GM21619 (cell line): ENCODE measurements at regions not wholly inside any gene's neighbourhood (a gene's known extent, or its start where the extent isn't known, plus 50 kb on each side); places are given as distances from the start of the nearest gene placed in this dataset.

ENCODE experiments used
- ATAC-seq: cut with Tn5 transposase; IDR thresholded peaks from one replicate; pipeline ENCODE4 v1.9.1; 2021; ENCODE audit not compliant: unreplicated experiment

- no peak for ATAC-seq
Observed at GRCh38 chr12:83865431-83865830, 1047.2 kb downstream of the SLC6A15 start.

DNA sequence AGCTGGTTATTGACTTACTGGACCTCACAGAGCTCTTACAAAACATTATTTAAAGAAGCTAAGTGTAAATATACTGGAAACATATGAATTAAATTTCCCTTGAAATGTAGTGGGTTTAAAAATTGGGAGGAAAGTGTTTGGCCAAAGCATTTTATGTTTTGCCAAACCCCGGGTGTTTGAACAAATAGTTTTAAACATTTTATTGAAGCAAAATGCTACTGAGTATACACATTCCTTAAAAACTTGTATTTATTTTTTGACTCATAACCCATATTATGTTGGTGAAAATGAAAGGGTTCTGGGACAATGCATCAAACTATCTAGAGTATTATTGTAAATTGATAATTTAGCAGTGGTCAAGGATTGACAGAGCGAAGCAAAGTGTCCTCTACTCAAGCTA, 1048.5 kb downstream of the SLC6A15 start:
- ATAC-seq, result no peak

- ATAC-seq, result no peak
Observed at GRCh38 chr12:83859021-83859420, 1053.6 kb downstream of the SLC6A15 start.

- no peak for ATAC-seq
Observed at GRCh38 chr12:83856803-83857202, 1055.8 kb downstream of the SLC6A15 start.

GRCh38 chr12:83850531-83850930, 1062.1 kb downstream of the SLC6A15 start:
- no peak for ATAC-seq

DNA sequence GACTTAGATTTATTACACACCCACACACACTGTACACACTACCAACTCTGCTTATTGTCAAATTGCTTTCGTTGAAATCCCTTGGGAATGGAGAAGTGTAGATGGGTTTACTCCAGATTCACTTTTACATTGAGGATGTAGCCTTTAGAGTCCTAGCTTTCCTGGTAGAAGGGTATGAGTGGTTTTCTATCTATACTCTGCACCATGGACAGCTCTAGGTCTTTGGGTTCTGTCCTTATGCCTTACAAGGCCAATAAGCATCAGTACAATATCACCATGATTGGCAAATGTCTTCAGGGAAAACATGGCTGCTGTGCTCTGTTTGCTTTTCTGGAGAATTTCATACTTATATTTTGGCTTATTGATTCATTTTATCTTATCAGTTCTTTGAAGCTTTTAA, 1063.9 kb downstream of the SLC6A15 start:
- ATAC-seq, result no peak

DNA sequence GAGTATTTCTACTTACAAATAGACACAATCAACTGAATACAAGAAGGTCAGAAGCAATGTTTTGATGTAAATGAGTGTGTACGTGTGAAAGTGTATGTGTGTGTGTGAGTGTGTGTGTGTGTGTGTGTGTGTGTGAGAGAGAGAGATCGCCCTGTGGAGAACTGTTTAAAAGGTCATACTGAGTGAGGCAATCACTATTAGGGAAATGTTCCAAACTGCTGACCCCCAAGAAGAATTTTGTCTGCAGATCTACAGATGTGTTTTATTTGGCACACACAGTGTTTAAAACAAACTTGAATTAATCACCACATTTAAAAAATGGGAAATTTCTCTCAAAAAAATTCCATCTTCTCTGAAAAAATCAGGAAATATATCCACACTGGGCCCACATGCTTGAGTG, 1069.1 kb downstream of the SLC6A15 start:
- no peak for ATAC-seq

DNA sequence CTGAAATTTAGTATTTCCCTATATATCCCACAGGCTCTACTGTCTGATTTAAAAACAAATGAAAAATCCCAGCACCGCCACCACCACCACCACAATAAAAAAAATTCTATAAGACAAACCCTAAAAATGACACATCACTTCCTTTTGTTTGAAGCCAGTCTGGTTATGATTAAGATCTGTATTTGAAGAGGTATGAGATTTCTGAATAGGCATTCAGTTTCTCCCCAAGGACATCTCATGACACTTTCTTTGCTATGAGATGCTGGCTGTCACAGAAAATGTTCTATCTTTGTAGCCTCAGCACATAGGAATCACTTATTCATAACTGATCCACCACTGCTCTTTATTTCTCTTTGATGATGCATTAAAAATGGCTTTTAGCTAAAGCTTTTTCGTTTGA, 1071.0 kb downstream of the SLC6A15 start:
- ATAC-seq, result no peak

DNA sequence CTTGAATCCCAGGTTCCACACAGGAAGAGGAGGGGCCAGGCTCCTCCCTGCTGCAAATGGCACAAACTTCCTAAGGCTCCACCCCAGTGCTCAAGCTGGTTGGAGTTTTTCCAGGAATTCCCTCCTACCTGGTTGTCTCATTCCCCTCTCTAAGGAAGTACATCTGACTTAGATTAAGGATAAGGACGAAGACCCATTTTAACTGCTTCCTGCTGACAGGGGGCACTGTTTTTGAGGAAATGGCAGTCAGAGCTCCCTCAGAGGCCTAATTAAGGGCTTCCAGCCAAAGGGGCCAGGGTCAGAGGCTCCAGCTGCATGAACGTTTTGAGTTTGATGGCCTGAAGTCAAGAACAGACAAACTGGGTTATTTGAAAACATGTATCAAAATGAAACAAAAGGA, 1084.7 kb downstream of the SLC6A15 start:
- ATAC-seq, result no peak

DNA sequence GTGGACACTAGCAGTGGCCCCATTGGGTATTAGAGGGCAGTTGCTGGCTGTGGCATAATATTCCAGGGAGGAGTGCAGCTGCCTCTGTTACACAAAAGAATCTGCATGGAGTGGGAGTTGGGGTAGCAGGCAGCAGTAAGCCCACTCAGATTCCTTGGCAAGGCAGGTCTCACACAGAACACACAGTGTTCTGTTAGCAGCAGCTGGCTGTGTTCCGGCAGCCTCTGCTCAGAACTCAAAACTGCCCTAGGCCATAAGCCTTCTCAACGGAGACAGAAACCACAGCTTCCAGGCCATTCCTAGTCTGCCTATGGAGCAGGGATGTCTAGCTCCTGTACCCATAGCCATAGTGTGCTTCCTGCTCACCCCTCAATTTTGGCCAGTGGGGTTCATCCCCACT, 1085.4 kb downstream of the SLC6A15 start:
- no peak for ATAC-seq

DNA sequence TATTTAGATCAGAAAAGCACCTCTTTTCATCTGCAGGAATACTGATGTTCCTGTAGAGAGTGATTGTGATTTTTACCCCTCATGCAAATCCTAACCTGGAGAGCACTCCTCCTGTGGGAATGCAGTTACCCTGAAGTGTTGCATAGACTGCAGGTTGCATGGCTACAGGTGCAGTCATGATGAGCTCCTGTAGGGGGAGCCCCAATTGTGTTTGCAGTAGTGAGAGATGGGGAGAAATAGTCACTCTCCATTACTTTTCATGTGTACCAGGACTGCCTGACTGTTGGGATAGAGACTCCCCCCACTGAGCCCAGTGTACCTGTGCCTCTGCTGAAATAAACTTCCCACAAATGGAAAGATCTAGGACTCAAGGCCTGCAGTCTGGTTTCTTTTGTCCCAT, 1086.5 kb downstream of the SLC6A15 start:
- peak; percentile 75 for ATAC-seq

DNA sequence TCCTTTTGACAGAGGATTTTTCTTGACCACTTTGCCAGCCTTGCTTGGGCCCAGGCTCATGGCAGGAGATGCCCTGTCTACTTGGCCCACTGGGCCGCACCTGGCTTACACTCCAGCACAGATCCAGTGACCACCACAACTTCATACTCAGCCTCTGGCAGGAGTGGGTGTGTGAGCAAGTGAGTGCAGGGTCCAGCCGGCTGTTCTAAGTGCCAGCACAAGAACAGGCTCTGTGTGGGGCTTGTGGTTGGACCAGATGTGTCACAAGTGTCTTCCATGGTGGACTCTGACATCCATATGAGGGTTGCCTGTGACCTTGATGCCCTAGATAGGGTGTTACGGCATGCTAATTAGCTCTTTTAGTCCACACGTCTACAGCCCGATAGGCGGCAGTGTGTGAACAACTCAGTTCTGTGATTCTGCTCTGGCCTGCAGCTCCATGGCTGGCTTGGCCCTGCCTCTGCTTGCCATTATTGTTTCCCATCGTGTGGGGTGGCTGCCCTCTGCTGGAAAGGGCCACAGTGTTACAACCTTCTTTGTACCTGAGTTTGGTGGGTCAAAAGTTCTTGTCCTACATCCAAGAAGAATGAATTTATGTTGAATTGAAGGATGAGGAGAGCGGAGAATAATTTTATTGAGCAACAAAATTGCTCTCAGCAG, 1089.1 kb downstream of the SLC6A15 start:
- no peak for ATAC-seq

- ATAC-seq, result no peak
Observed at GRCh38 chr12:83821967-83822366, 1090.6 kb downstream of the SLC6A15 start.

DNA sequence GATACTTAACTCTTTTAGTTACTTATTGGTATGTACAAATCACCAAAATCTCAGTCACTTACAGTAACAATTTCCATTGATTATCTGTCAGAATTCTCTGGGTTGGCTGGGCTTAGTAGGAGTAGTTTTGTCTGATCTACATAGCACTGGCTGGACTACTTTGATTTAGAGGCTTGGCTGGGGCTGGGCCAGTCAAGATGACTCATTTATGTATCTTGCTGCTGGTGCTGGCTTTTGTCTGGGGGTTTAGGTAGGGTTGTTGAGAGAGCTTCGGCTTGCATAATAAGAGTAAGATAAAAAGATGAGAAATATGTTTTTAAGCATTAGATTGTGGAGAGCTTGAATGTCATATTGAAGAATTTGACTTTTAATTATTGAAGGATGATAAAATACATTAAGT, 1093.7 kb downstream of the SLC6A15 start:
- ATAC-seq, result no peak

- no peak for ATAC-seq
Observed at GRCh38 chr12:83817730-83818129, 1094.9 kb downstream of the SLC6A15 start.

GRCh38 chr12:83808591-83808990, 1104.0 kb downstream of the SLC6A15 start:
- ATAC-seq, result no peak

- no peak for ATAC-seq
Observed at GRCh38 chr12:83807871-83808270, 1104.7 kb downstream of the SLC6A15 start.

GRCh38 chr12:83805873-83806272, 1106.7 kb downstream of the SLC6A15 start:
- ATAC-seq, result no peak

- ATAC-seq, result no peak
Observed at GRCh38 chr12:83805156-83805772, 1107.3 kb downstream of the SLC6A15 start.

GRCh38 chr12:83801972-83802371, 1110.6 kb downstream of the SLC6A15 start:
- ATAC-seq, result no peak

- no peak for ATAC-seq
Observed at GRCh38 chr12:83800022-83800421, 1112.6 kb downstream of the SLC6A15 start.

- ATAC-seq, result no peak
Observed at GRCh38 chr12:83796531-83796930, 1109.8 kb downstream of the TMTC2 start.

DNA sequence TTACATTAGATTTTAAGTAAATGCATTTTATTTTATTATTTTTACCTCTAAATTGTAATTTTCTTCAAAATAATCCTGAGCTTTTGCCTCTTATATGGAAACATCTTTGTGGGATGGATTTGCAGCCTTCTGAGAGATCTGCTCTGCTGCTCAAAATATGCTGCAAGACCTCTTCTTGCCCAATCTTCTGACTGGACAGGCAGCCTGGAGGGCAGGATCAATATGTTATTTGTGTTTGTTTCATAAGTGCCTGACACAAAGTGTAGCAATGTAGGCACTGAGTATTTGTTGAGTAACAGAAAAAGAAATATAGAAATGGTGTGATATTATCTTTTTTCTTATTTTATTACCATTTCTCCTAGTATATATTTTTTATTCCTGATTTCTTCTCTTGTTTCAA, 1106.9 kb downstream of the TMTC2 start:
- ATAC-seq, result no peak
